Fibroblast of mammary gland (primary cell): ENCODE measurements at regions not wholly inside any gene's neighbourhood (a gene's known extent, or its start where the extent isn't known, plus 50 kb on each side); places are given as distances from the start of the nearest gene placed in this dataset.

Experiments
- DNase-seq: peaks from one replicate; pipeline ENCODE4 v3.0.0-alpha.2; 2010; ENCODE audit warnings: low read depth
- H3K4me3 ChIP-seq: 2 replicates; pipeline ENCODE4 v1.5.1; 2011; ENCODE audit warnings: low read depth, mild to moderate bottlenecking, low read length, moderate library complexity; ENCODE audit not compliant: control insufficient read depth
- CTCF ChIP-seq: conservative IDR thresholded peaks from 2 replicates; pipeline ENCODE4 v1.5.1; 2011; ENCODE audit warnings: low read depth, low read length, inconsistent platforms; ENCODE audit not compliant: control insufficient read depth, insufficient read depth

GRCh38 chr7:39892361-39892760, 57.7 kb upstream of the CDK13 start:
- no peak for TF ChIP-seq CTCF
- no peak overlapping the region for H3K4me3 ChIP-seq
- no peak for DNase-seq

GRCh38 chr7:39894904-39895303, 55.2 kb upstream of the CDK13 start:
- no peak for DNase-seq
- no peak overlapping the region for H3K4me3 ChIP-seq
- no peak for TF ChIP-seq CTCF

- TF ChIP-seq CTCF = no peak
- no peak for DNase-seq
- no peak overlapping the region for H3K4me3 ChIP-seq
Measured at GRCh38 chr7:39896840-39897239, 53.2 kb upstream of the CDK13 start.

- no peak for DNase-seq
- no peak for TF ChIP-seq CTCF
- H3K4me3 ChIP-seq = no peak overlapping the region
Measured at GRCh38 chr7:39898867-39899266, 51.2 kb upstream of the CDK13 start.
